Large intestine (tissue), 3 donors: ENCODE measurements at regions not wholly inside any gene's neighbourhood (a gene's known extent, or its start where the extent isn't known, plus 50 kb on each side); places are given as distances from the start of the nearest gene placed in this dataset.
A peak's percentile ranks its signal among the peaks of the same experiment; 100 is the strongest.

Source experiments
- DNase-seq, 2 donors: peaks; one replicate each; pipeline versions ENCODE4 v3.0.0 to v3.0.0-alpha.2; 2013
- H3K27ac ChIP-seq: one replicate; pipeline ENCODE4 v1.5.1; 2013; ENCODE audit warnings: low read length
- H3K27me3 ChIP-seq: 2 replicates; pipeline ENCODE4 v1.6.1; 2013; ENCODE audit warnings: low read length; ENCODE audit not compliant: control insufficient read depth, insufficient read depth
- H3K36me3 ChIP-seq: 2 replicates; pipeline ENCODE4 v1.6.1; 2013; ENCODE audit warnings: low read length; ENCODE audit not compliant: control insufficient read depth, insufficient read depth
- H3K4me1 ChIP-seq: one replicate; pipeline ENCODE4 v1.6.1; 2013; ENCODE audit warnings: low read length; ENCODE audit not compliant: control insufficient read depth, insufficient read depth
- H3K4me3 ChIP-seq: one replicate; pipeline ENCODE4 v1.5.1; 2013; ENCODE audit warnings: low read length
- H3K9me3 ChIP-seq: one replicate; pipeline ENCODE4 v1.6.1; 2013; ENCODE audit warnings: mild to moderate bottlenecking, low read depth, low read length, moderate library complexity; ENCODE audit not compliant: control insufficient read depth
- WGBS: methylation state at CpG from one replicate; pipeline ENCODE4 v1.1.5; 2013; ENCODE audit warnings: low lambda C conversion rate; ENCODE audit not compliant: insufficient coverage; 5-methylcytosine and 5-hydroxymethylcytosine counted together

DNA sequence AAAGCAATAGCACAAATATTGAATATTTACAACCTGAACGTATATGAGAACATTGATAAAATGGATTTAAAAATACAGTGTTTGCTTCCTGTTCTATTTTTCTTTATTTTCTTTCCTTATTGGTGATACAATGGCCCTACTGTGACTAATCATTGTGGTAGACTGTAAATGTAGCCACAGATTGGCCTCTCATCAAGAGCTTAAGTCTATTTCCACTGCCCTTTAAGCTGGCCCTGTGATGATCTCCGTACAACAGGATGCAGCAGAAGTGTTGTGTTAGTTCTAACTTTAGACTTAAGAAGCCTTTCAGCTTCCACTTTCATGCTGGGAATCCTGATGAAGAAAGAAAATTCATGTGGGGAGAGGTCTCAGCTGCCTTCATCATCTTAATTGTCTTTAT lies 285.6 kb upstream of the B3GALT2 start:
- Histone ChIP-seq H3K4me3 (no peak overlapping the region), H3K4me1 (no peaks in the 10 kb centered on the region), H3K27me3 (no peaks in the 10 kb centered on the region), H3K27ac (no peak overlapping the region), H3K36me3 (no peaks in the 10 kb centered on the region), H3K9me3 (no peaks in the 10 kb centered on the region)
- WGBS = 100% methylated on average over 1 of the region's 2 CpGs
- no peak for DNase-seq

DNA sequence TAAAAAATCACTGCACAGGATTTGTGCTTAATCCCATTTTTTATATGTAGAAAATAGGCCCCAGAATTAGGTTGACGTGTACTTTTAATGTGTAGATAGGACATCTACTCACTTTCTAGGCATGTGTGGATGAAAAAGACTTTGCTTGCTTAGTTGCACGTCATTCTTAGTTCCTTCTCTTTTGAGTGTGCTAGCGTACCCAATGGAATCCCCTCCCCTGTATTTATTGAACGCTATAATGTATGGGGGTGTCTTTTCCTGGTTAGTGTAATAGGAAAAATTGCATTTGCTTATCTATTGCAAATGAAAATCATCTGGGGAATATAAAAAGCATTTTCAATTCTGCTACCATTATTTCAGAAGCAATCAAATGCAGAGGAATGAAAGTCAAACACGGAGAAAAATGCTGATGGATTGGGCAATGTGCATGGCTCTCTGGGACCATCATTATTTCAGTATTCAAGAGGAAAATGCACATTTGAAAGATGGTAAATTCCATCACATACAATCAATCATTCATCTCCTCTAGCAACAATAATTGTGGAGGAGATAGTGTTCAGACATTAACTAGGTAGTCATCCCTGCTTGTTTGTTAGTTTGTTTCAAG lies 277.0 kb upstream of the B3GALT2 start:
- Histone ChIP-seq H3K27ac (no peak overlapping the region), H3K4me3 (no peak overlapping the region), H3K4me1 (no peaks in the 10 kb centered on the region), H3K36me3 (no peaks in the 10 kb centered on the region), H3K9me3 (no peaks in the 10 kb centered on the region), H3K27me3 (no peaks in the 10 kb centered on the region)
- WGBS = 100% methylated on average over 2 of the region's 5 CpGs
- no peak for DNase-seq

DNA sequence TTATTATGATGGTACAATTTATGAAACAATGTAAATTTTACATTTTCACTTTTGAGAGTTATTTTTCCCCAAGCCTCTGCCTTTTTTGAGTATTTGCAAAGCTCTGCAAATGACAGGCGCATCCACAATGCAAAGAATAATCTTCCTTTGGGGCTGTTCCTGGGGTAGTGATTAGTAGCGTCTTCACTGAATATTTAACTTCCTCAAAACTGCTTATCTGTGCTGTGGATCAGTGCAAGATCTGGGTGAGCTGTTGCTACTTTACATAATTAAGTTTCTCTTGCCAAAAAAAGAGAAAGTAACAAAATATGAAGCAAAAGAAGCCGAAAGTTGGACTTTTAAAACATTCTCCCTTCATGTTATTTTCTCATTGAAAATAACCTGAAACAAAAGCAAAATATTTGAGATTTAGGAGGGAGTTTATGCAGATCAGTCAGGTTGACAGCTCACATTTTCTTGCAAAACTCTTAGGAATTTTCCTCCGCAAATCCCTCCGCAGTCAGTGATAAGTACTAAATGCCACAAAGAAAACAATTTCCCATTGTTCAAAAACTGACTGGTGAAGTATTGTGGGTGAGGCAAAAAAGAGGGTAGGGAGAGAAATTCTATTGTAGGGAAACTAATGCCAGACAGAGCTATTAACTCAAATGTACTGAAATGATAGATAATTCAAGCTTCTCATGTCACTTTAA lies 276.4 kb upstream of the B3GALT2 start:
- H3K27me3 ChIP-seq = no peaks in the 10 kb centered on the region
- 71% methylated on average over 1 of the region's 5 CpGs for WGBS
- H3K4me1 ChIP-seq = no peaks in the 10 kb centered on the region
- H3K4me3 ChIP-seq = no peak overlapping the region
- H3K9me3 ChIP-seq = no peaks in the 10 kb centered on the region
- no peak overlapping the region for H3K27ac ChIP-seq
- H3K36me3 ChIP-seq = no peaks in the 10 kb centered on the region
- no peak for DNase-seq

DNA sequence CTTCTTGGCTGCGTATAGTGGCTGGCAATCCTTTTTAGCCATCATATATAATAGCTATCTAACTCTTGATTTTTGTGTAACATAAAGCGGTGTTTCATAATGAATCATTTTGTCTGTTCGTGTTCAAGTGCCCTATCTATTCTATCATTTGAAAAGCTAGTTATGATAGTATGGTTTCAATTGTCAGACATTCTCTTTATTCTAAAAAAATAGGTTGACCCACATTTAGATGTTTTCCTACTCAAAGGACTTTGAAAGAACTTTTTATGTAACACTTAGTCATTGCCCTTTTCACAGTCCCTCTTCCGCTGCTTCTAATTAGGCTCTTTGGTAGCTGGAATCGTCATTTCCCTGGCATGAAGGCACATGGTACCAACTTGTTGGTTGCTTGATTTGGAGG lies 272.2 kb upstream of the B3GALT2 start:
- Histone ChIP-seq H3K36me3 (no peaks in the 10 kb centered on the region), H3K27ac (no peak overlapping the region), H3K4me3 (no peak overlapping the region), H3K4me1 (no peaks in the 10 kb centered on the region), H3K9me3 (no peaks in the 10 kb centered on the region), H3K27me3 (no peaks in the 10 kb centered on the region)
- no peak for DNase-seq
- WGBS = 92% methylated on average over 2 of the region's 5 CpGs

DNA sequence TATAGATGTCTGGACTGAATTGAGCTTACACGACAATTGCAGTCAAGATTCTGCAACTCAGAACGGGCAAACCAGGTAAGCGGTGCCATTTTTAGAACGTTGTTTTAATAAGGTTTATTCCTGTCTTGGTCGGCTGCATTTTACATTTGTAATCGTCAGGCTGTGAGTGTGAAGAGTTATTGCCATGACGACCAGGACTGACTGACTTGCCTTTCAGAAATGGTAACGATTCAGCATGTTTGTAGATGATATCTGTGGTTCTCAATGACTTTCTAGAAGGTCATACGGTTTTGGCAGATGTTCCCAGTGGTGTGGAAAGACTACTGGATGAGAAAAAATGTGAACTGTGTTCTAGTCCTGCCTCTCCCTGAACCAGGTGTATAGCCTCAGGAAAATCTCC lies 271.3 kb upstream of the B3GALT2 start:
- H3K27ac ChIP-seq = no peak overlapping the region
- H3K4me1 ChIP-seq = no peaks in the 10 kb centered on the region
- H3K36me3 ChIP-seq = no peaks in the 10 kb centered on the region
- no peaks in the 10 kb centered on the region for H3K9me3 ChIP-seq
- no peak for DNase-seq
- H3K4me3 ChIP-seq = no peak overlapping the region
- no peaks in the 10 kb centered on the region for H3K27me3 ChIP-seq
- 85% methylated on average over 4 of the region's 9 CpGs for WGBS

DNA sequence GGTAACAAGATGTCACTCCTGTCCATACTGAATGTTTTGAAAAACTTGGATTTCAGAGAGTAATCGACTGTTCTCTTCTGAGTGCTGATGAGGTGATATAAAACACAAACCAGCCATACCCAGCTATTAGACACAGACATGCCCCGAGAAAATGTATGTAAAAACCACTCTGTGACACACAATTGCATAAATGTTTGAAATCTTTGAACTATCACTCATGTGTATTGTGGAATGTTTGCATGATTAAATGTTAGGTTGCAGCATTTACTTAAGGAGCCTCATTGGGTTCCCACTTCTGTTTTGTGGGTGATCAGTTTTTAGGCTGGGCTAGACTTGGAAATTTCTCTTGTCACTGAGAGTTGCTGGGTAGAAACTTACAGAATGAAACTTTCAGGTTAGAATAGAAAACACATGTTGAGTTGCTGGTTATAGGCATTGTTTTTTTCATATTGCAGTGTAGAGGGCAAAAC lies 270.4 kb upstream of the B3GALT2 start:
- no CpG with 5 or more reads among the region's 2 CpGs for WGBS
- Histone ChIP-seq H3K36me3 (no peaks in the 10 kb centered on the region), H3K9me3 (no peaks in the 10 kb centered on the region), H3K27ac (no peak overlapping the region), H3K4me1 (no peaks in the 10 kb centered on the region), H3K4me3 (no peak overlapping the region), H3K27me3 (no peaks in the 10 kb centered on the region)
- DNase-seq = peak in 1 of 2 donors; percentile 6

DNA sequence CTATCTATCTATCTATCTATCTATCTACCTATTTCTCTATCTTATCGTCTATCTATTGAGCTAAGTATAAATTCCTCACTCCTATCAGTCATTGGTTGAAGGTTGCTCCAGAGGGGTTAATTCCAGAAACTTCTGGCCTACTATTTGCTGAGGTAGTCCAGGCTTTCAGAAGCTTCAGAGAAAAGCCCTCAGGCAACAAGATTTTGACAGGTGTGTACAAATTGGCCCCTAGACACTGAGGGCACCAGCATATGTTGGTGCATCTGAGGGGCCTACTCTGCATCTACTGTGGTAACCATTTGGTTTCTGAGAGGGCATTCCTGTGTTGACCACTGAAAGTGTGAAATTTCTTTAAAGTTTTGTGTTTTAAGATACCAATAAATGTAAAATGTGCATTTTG lies 265.2 kb upstream of the B3GALT2 start:
- no peak for DNase-seq
- Histone ChIP-seq H3K27ac (no peak overlapping the region), H3K27me3 (no peaks in the 10 kb centered on the region), H3K9me3 (no peaks in the 10 kb centered on the region), H3K4me1 (no peaks in the 10 kb centered on the region), H3K36me3 (no peaks in the 10 kb centered on the region), H3K4me3 (no peak overlapping the region)
- WGBS = no CpG with 5 or more reads among the region's 1 CpG

DNA sequence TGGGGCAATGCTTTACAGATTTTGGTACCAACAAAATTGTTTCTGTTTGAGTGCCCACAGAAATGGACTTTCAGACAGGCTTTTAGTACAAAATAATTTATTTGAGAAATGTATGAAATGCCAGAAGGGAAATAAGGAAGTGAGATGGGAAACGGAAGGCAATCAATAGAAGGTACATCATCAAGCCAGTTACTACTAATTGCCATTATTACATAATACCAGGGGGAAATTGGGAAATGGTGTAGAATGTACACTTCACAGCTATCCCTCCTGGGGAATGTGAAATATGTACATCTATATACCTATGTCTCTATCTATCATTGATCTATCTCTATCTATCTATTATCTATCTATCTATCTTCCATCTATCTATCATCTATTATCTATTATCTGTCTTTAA lies 264.6 kb upstream of the B3GALT2 start:
- no peak for DNase-seq
- WGBS = 100% methylated on average over 1 of the region's 1 CpG
- Histone ChIP-seq H3K4me3 (no peak overlapping the region), H3K36me3 (no peaks in the 10 kb centered on the region), H3K9me3 (no peaks in the 10 kb centered on the region), H3K4me1 (no peaks in the 10 kb centered on the region), H3K27me3 (no peaks in the 10 kb centered on the region), H3K27ac (no peak overlapping the region)

DNA sequence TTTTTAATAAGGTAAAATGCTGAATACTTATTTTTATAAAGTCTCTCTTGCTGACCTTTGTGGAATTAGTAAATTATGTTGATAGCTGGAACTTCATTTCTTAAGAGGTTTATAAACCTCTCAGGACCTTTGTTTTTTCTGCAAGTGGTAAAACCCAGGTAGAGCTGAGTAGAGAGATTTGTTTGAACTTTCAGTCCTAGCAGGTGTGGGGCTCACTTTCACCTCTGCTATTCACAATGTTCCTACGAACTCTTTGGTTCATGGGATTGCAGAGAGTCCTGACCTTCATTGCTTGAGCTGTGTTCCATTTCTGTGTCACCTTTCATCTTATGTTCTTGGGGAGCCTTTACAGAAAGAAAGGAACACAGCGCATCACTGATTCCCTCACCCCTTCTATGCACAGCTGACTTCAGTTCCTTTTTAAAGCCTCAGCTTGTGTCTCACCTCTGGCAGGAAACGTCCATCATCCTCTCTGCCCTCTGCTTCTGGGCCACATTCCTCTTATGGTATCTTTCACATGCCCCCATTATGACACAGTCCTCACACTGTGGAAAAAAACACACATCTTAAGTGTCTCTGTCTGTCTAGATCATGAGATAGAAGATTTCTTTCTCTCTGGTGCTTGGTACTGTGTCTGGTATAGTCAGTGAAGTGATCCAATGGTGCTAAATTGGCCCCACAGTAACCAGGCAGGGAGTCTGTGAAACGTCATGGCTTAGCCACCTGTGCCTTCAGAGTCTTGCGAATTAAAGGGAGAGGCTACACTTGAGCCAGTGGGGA lies 262.5 kb upstream of the B3GALT2 start:
- H3K27me3 ChIP-seq = no peaks in the 10 kb centered on the region
- H3K36me3 ChIP-seq = no peaks in the 10 kb centered on the region
- DNase-seq = peak in 1 of 2 donors; percentile 19
- no peak overlapping the region for H3K4me3 ChIP-seq
- no peaks in the 10 kb centered on the region for H3K9me3 ChIP-seq
- no peak overlapping the region for H3K27ac ChIP-seq
- H3K4me1 ChIP-seq = no peaks in the 10 kb centered on the region
- 86% methylated on average over 1 of the region's 5 CpGs for WGBS

DNA sequence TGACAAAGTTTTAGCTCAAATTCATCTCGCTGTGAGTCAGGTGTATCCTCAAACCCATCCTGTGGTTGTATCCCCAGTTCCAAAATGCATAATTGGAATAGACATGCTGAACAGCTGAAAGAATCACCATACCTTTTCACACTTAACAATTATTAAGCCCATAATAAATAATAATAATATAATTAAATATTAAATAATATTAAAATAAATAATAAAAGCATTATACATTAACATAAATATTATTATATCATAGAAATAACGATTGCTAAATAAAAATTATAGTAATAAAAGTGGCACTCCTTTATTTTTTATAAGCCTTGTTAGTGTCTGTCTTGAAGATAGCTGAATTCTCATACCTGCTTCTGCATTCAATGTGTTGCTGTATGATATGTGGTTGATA lies 257.5 kb upstream of the B3GALT2 start:
- peaks cover 3% of the 10 kb centered on the region for H3K9me3 ChIP-seq
- 100% methylated on average over 1 of the region's 2 CpGs for WGBS
- no peaks in the 10 kb centered on the region for H3K36me3 ChIP-seq
- no peaks in the 10 kb centered on the region for H3K4me1 ChIP-seq
- no peak overlapping the region for H3K4me3 ChIP-seq
- no peak for DNase-seq
- H3K27ac ChIP-seq = no peak overlapping the region
- H3K27me3 ChIP-seq = no peaks in the 10 kb centered on the region
